ENCODE measurements at regions not wholly inside any gene's neighbourhood (a gene's known extent, or its start where the extent isn't known, plus 50 kb on each side); places are given as distances from the start of the nearest gene placed in this dataset.

GRCh38 chr2:239555571-239555905 is 154.7 kb upstream of the HDAC4 start (continued):
- no peak for TF ChIP-seq REST (IDR thresholded peaks at IDR 0.05; ENCODE audit: unreplicated experiment)

GRCh38 chr2:239554766-239555570 is 154.1 kb upstream of the HDAC4 start:
- Mint-ChIP-seq H3K36me3 (ENCODE audit: low read depth) (no peaks in the 10 kb centered on the region), H3K4me3 (no peak overlapping the region), H3K9me3 (no peaks in the 10 kb centered on the region), H3K4me1 (no peaks in the 10 kb centered on the region), H3K27ac (no peak overlapping the region), H3K27me3 (ENCODE audit: insufficient read depth, low read depth, poor library complexity) (peaks cover 7% of the 10 kb centered on the region)
- ATAC-seq (no peak), DNase-seq (ENCODE audit: low spot score) (no peak)
- H3K4me1 ChIP-seq (ENCODE audit: insufficient read depth), result no peaks in the 10 kb centered on the region
- no peak overlapping the region for H3K4me2 ChIP-seq
- no peaks in the 10 kb centered on the region; the same call in 1 of the 2 replicates for H4K20me1 ChIP-seq (replicated peaks; ENCODE audit: insufficient read depth)
- no peaks in the 10 kb centered on the region for H3F3A ChIP-seq (replicated peaks; ENCODE audit: low read depth)
- no peaks in the 10 kb centered on the region for H3K27me3 ChIP-seq (ENCODE audit: insufficient read depth)
- H2AFZ ChIP-seq, result no peak overlapping the region
- H3K27ac ChIP-seq (ENCODE audit: low read depth), result no peak overlapping the region
- H3K79me2 ChIP-seq (replicated peaks; ENCODE audit: insufficient read depth), result no peaks in the 10 kb centered on the region
- H3K4me3 ChIP-seq, result no peak overlapping the region
- TF ChIP-seq EZH2phosphoT487 (IDR thresholded peaks at IDR 0.05; ENCODE audit: unreplicated experiment), result no peak
- no peak for TF ChIP-seq CREB1 (CRISPR knock-in tag; IDR thresholded peaks at IDR 0.05; ENCODE audit: low read depth)
- TF ChIP-seq JUNB (IDR thresholded peaks at IDR 0.05; ENCODE audit: unreplicated experiment), result no peak
- no peak for TF ChIP-seq ETS1 (IDR thresholded peaks at IDR 0.05)
- TF ChIP-seq ZNF331 (CRISPR knock-in tag; IDR thresholded peaks at IDR 0.05; ENCODE audit: low read depth), result no peak
- 0 out of 2 replicates have a peak, but pooled peaks cover 3% of the 10 kb centered on the region for H3K9me2 ChIP-seq (ENCODE audit: insufficient read depth)
- no peaks in the 10 kb centered on the region for H3K36me3 ChIP-seq (ENCODE audit: insufficient read depth)

GRCh38 chr2:239553376-239554000 is 152.7 kb upstream of the HDAC4 start:
- DNase-seq (ENCODE audit: low spot score), result no peak

More at GRCh38 chr2:239553376-239554000, 152.7 kb upstream of the HDAC4 start:
- H3F3A ChIP-seq (replicated peaks; ENCODE audit: low read depth), result no peaks in the 10 kb centered on the region
- no peak overlapping the region for H3K4me3 ChIP-seq
- H3K27me3 Mint-ChIP-seq (ENCODE audit: insufficient read depth, low read depth, poor library complexity), result peaks cover 4% of the 10 kb centered on the region
- no peaks in the 10 kb centered on the region for H3K36me3 Mint-ChIP-seq (ENCODE audit: low read depth)
- no peaks in the 10 kb centered on the region for H3K36me3 ChIP-seq (ENCODE audit: insufficient read depth)
- TF ChIP-seq CTCF (conservative IDR thresholded peaks at IDR 0.05; ENCODE audit: low read depth in 2 of 2), result no peak
- TF ChIP-seq REST (IDR thresholded peaks at IDR 0.05; ENCODE audit: unreplicated experiment), result no peak
- no peak for TF ChIP-seq STAT1 (IDR thresholded peaks at IDR 0.05; ENCODE audit: unreplicated experiment)
- TF ChIP-seq JUNB (IDR thresholded peaks at IDR 0.05; ENCODE audit: unreplicated experiment), result no peak
- TF ChIP-seq CREB1 (CRISPR knock-in tag; IDR thresholded peaks at IDR 0.05; ENCODE audit: low read depth), result no peak
- no peak for TF ChIP-seq ZNF331 (CRISPR knock-in tag; IDR thresholded peaks at IDR 0.05; ENCODE audit: low read depth)
- no peak for TF ChIP-seq NANOG (IDR thresholded peaks at IDR 0.05; ENCODE audit: borderline replicate concordance)
- no peaks in the 10 kb centered on the region for H3K79me2 ChIP-seq (replicated peaks; ENCODE audit: insufficient read depth)
- H3K9me2 ChIP-seq (ENCODE audit: insufficient read depth), result 0 out of 2 replicates have a peak, but pooled peaks cover 3% of the 10 kb centered on the region
- no peak for ATAC-seq
- no peaks in the 10 kb centered on the region; the same call in 1 of the 2 replicates for H4K20me1 ChIP-seq (replicated peaks; ENCODE audit: insufficient read depth)
- H3K27ac Mint-ChIP-seq, result no peak overlapping the region
- no peaks in the 10 kb centered on the region for H3K27me3 ChIP-seq (ENCODE audit: insufficient read depth)
- H3K27ac ChIP-seq (ENCODE audit: low read depth), result no peak overlapping the region
- no peaks in the 10 kb centered on the region for H3K4me1 Mint-ChIP-seq
- no peak overlapping the region for H3K4me2 ChIP-seq
- H3K4me3 Mint-ChIP-seq, result no peak overlapping the region
- no peaks in the 10 kb centered on the region for H3K9me3 Mint-ChIP-seq
- no peak overlapping the region for H2AFZ ChIP-seq
- no peaks in the 10 kb centered on the region for H3K4me1 ChIP-seq (ENCODE audit: insufficient read depth)
